ENCODE measurements at regions not wholly inside any gene's neighbourhood (a gene's known extent, or its start where the extent isn't known, plus 50 kb on each side); places are given as distances from the start of the nearest gene placed in this dataset.

- TF ChIP-seq CTCF (conservative IDR thresholded peaks at IDR 0.05; ENCODE audit: low read depth, low read length) (no peak), EZH2 (IDR thresholded peaks at IDR 0.05; ENCODE audit: borderline replicate concordance, low read depth, low read length, poor library complexity, severe bottlenecking) (no peak)
Observed at GRCh38 chr13:80069374-80069773, 271.6 kb downstream of the SPRY2 start.
